Heart right ventricle (tissue), 16 donors: ENCODE measurements at regions not wholly inside any gene's neighbourhood (a gene's known extent, or its start where the extent isn't known, plus 50 kb on each side); places are given as distances from the start of the nearest gene placed in this dataset.

Experiments used
- ATAC-seq, 8 donors: fragments of 200-7000 bp; cut with Tn5 transposase; one replicate each; pipeline ENCODE4 v1.9.1; 2020; ENCODE audit warnings: mild to moderate bottlenecking in 8 of 8, moderate library complexity in 8 of 8, moderate number of reproducible peaks in 1 of 8
- DNase-seq, 2 donors: peaks; one replicate each; pipeline ENCODE4 v3.0.0-alpha.2; 2020
- H3K27ac ChIP-seq, 10 donors: fragments of 200-600 bp; sonication (generic) in 2 of 10; one replicate each; pipeline versions ENCODE4 v1.5.0 to v1.8.0; 2020 to 2022; ENCODE audit warnings: mild to moderate bottlenecking in 3 of 10
- H3K27me3 ChIP-seq, 7 donors: fragments of 200-600 bp; one replicate each; pipeline ENCODE4 v1.8.0; 2021 to 2022; ENCODE audit warnings: mild to moderate bottlenecking in 2 of 7
- H3K36me3 ChIP-seq, 9 donors: fragments of 200-600 bp; sonication (generic) in 1 of 9; one replicate each; pipeline versions ENCODE4 v1.5.0 to v1.8.0; 2020 to 2022; ENCODE audit warnings: mild to moderate bottlenecking in 2 of 9
- H3K4me1 ChIP-seq, 9 donors: fragments of 200-600 bp; sonication (generic) in 1 of 9; one replicate each; pipeline versions ENCODE4 v1.5.0 to v1.8.0; 2020 to 2022; ENCODE audit warnings: mild to moderate bottlenecking in 4 of 9
- H3K4me3 ChIP-seq, 10 donors: fragments of 200-600 bp; sonication (generic) in 2 of 10; one replicate each; pipeline versions ENCODE4 v1.5.0 to v1.8.0; 2020 to 2022; ENCODE audit warnings: mild to moderate bottlenecking in 7 of 10, moderate library complexity in 2 of 10
- H3K9me3 ChIP-seq, 11 donors: fragments of 200-600 bp in 10 of 11; sonication (generic) in 2 of 11; one replicate each; pipeline versions ENCODE4 v1.5.0 to v1.8.0; 2013 to 2022; ENCODE audit warnings: mild to moderate bottlenecking in 2 of 11, control low read depth in 1 of 11, moderate library complexity in 1 of 11
- WGBS, 2 donors: extraction: QIAGEN DNeasy Blood & Tissue Kit; methylation state at CpG; one replicate each; pipeline ENCODE4 v1.1.7; 2013; ENCODE audit warnings: inconsistent platforms in 1 of 2; 5-methylcytosine and 5-hydroxymethylcytosine counted together
- intact Hi-C, 10 donors: fragments of 100-400 bp; cut with DNase I; formaldehyde crosslinking; loops; one replicate each; pipeline versions ENCODE4 v1.11.1 to v1.14.2; 2022
- TF ChIP-seq, protein P1 (sequence below), 9 donors: fragments of 200-600 bp; sonication (generic) in 2 of 9; IDR thresholded peaks; one replicate each; pipeline versions ENCODE4 v1.5.0 to v1.8.0; 2021 to 2022; ENCODE audit warnings: antibody characterized with exemption in 9 of 9, mild to moderate bottlenecking in 5 of 9, moderate library complexity in 1 of 9
- donor health status: Arrhythmogenic right ventricular cardiomyopathy.
- donor health status: ischemic (EF 13 %, LVEDD 7.1; RV severe dilation, severe dysfunction).
- donor health status: healthy with polysubstance abuse.
- donor health status: DM: no; HTN: yes; CAD: no.
- donor health status: DM: no; HTN: no; CAD: no.
- donor health status: ischemic (EF 25% LVEDD 6.9; RV normal size, moderate dysfunction).
- donor health status: ischemic (EF 25% LVEDD 5.7; RV mildly dilated, moderate dysfunction).
- donor health status: healthy.
- donor health status: DM: yes; HTN: yes; CAD: no.
- donor health status: Ischemic cardiomyopathy.
- donor health status: ischemic (EF 35%, LVEDD 5.7; RV mildly dilated, moderate dysfunction).
- donor health status: nonischemic (EF 11% LVEDD 7.7; RV severe dilation, severe dysfunction).
- donor health status: DM: yes; HTN: yes; CAD: no.
- donor health status: PGD.
- donor health status: ischemic (EF 29% LVEDD 5.4; RV normal size, mild dysfunction).
- donor health status: nonischemic (EF 23%, LVEDD 6.1; RV moderate dilation, normal function).

DNA sequence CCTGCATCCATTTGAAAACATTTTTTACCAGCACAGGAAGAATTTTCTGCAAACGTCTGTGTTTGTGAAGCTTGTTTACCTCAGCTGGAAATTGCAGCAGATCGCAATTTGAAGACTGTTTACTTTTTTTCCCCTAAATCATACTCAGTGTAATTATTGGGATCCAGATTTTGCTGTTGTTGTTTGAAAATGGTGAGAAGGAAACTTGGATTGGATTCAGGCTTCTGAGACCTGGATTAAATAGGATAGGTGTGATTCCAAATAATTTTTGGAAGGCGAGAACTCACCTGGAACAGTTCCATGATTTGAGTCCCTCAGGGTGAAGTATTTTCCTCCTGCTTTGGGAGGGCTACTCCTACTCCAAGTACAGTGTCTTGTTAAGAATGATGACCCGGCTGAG, 279.8 kb downstream of the STIM2 start:
- TF ChIP-seq, protein P1, sequence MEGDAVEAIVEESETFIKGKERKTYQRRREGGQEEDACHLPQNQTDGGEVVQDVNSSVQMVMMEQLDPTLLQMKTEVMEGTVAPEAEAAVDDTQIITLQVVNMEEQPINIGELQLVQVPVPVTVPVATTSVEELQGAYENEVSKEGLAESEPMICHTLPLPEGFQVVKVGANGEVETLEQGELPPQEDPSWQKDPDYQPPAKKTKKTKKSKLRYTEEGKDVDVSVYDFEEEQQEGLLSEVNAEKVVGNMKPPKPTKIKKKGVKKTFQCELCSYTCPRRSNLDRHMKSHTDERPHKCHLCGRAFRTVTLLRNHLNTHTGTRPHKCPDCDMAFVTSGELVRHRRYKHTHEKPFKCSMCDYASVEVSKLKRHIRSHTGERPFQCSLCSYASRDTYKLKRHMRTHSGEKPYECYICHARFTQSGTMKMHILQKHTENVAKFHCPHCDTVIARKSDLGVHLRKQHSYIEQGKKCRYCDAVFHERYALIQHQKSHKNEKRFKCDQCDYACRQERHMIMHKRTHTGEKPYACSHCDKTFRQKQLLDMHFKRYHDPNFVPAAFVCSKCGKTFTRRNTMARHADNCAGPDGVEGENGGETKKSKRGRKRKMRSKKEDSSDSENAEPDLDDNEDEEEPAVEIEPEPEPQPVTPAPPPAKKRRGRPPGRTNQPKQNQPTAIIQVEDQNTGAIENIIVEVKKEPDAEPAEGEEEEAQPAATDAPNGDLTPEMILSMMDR (IDR thresholded peaks at IDR 0.05) = no peak
- no peaks in the 10 kb centered on the region for H3K27me3 ChIP-seq
- H3K36me3 ChIP-seq = no peaks in the 10 kb centered on the region
- intact Hi-C loops = no loop called here
- WGBS, 2 donors = 62 to 70% methylated on average over 4 of the region's 4 CpGs
- no peak overlapping the region for H3K27ac ChIP-seq
- H3K9me3 ChIP-seq = peaks cover 0 to 30% (median 5%) of the 10 kb centered on the region in 11 donors
- ATAC-seq (no peak), DNase-seq (no peak)
- H3K4me1 ChIP-seq = no peaks in the 10 kb centered on the region
- H3K4me3 ChIP-seq = no peak overlapping the region

DNA sequence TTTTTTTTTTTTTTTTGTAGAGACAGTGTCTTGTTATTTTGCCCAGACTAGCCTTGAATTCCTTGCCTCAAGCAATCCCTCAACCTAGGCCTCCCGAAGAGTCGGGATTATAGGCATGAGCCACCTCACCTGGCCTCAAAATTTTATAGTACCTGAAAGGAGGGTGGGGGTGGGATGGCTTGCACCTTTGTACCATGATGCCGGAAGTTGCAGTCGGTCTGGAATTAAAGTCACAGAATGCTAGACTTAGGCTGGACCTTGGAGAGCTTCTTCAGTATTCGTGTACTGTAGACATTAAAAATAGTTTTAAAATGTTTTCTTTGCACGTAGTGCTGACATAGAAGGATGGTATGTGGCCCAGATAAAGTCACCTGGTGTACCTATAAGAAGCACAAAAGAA, 280.9 kb downstream of the STIM2 start:
- no peaks in the 10 kb centered on the region for H3K27me3 ChIP-seq
- H3K4me1 ChIP-seq = no peaks in the 10 kb centered on the region
- ATAC-seq = no peak
- TF ChIP-seq, protein P1 (IDR thresholded peaks at IDR 0.05) = no peak
- peaks cover 0 to 21% (median 0%) of the 10 kb centered on the region in 11 donors for H3K9me3 ChIP-seq
- intact Hi-C loops = no loop called here
- H3K36me3 ChIP-seq = no peaks in the 10 kb centered on the region
- DNase-seq = no peak
- H3K4me3 ChIP-seq = no peak overlapping the region
- no peak overlapping the region for H3K27ac ChIP-seq
- 80 to 88% methylated on average over 6 of the region's 6 CpGs for WGBS, 2 donors

DNA sequence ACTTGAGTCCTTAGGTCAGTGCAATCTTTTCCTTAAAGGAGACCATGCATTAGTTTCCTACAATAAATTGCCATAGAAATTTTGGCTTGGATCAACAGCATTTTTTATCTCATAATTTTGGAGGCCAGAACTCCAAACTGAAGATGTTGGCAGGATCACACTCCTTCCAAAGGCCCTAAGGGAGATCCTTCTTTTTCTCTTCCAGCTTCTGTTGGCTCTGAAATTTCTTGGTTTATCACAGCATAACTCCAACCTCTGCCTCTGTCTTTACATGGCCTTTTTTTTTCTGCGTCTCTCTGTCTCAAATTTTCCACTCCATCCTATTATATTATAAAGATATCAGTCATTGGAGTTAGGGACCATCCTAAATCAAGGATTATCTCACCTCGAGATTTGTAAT, 282.2 kb downstream of the STIM2 start:
- Histone ChIP-seq H3K4me3 (no peak overlapping the region), H3K36me3 (no peaks in the 10 kb centered on the region), H3K27me3 (no peaks in the 10 kb centered on the region), H3K9me3 (peaks cover 0 to 14% (median 0%) of the 10 kb centered on the region in 11 donors), H3K27ac (no peak overlapping the region), H3K4me1 (no peaks in the 10 kb centered on the region)
- TF ChIP-seq, protein P1 (IDR thresholded peaks at IDR 0.05) = no peak
- DNase-seq (no peak), ATAC-seq (no peak)
- 74 to 78% methylated on average over 2 of the region's 2 CpGs for WGBS, 2 donors
- intact Hi-C loops = no loop called here

DNA sequence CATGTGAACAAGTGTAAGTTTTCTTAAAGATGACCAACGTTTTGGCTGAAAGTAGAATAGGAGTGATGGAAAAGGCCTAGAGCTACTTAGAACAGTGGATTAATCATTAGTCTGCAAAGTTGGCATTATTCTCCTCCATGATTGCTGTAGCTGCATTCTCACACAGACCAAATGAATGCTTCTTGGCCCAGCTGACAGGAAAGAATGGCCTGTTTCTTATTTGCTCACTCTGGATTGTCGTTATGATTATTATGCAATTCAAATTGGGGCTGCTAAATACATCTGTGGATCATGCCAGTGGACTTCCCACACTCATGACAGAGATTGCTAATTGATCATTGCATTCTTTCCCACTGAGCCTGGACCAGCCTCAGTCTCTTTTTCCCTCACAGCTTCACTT, 285.0 kb downstream of the STIM2 start:
- intact Hi-C loops = no loop called here
- TF ChIP-seq, protein P1 (IDR thresholded peaks at IDR 0.05) = no peak
- Histone ChIP-seq H3K36me3 (no peaks in the 10 kb centered on the region), H3K9me3 (peaks cover 0 to 5% (median 0%) of the 10 kb centered on the region in 11 donors), H3K4me1 (no peaks in the 10 kb centered on the region), H3K27me3 (no peaks in the 10 kb centered on the region), H3K27ac (no peak overlapping the region), H3K4me3 (no peak overlapping the region)
- DNase-seq (no peak), ATAC-seq (no peak)
- whole genome bisulfite sequencing, 2 donors = 54 to 56% methylated on average over 2 of the region's 2 CpGs
